Stomach (tissue), 8 donors: ENCODE measurements at regions not wholly inside any gene's neighbourhood (a gene's known extent, or its start where the extent isn't known, plus 50 kb on each side); places are given as distances from the start of the nearest gene placed in this dataset.

Experiments used
- DNase-seq, 2 donors: peaks; one replicate each; pipeline versions ENCODE4 v3.0.0 to v3.0.0-alpha.2; 2013 to 2019
- H3K27ac ChIP-seq, 5 donors: fragments of 200-600 bp in 4 of 5; sonication (generic) in 4 of 5; one replicate each; pipeline ENCODE4 v1.5.1; 2013 to 2019; ENCODE audit warnings: mild to moderate bottlenecking in 1 of 5, moderate library complexity in 1 of 5
- H3K27me3 ChIP-seq, 3 donors: fragments of 200-600 bp; sonication (generic); one replicate each; pipeline ENCODE4 v1.5.1; 2017 to 2019; ENCODE audit warnings: mixed run types in 1 of 3
- H3K36me3 ChIP-seq, 4 donors: fragments of 200-600 bp; sonication (generic); 1 replicate in 3 of 4; 2 replicates in 1 of 4; pipeline ENCODE4 v1.5.1; 2016 to 2019
- H3K4me1 ChIP-seq, 4 donors: fragments of 200-600 bp; sonication (generic); one replicate each; pipeline ENCODE4 v1.5.1; 2016 to 2019
- H3K4me3 ChIP-seq, 4 donors: fragments of 200-600 bp; sonication (generic) in 3 of 4; one replicate each; pipeline ENCODE4 v1.5.1; 2016 to 2019; ENCODE audit warnings: mild to moderate bottlenecking in 1 of 4
- H3K9me3 ChIP-seq, 4 donors: fragments of 200-600 bp; sonication (generic); one replicate each; pipeline ENCODE4 v1.5.1; 2016 to 2019
- CTCF ChIP-seq, 7 experiments: fragments of 450-650 bp in 4 of 7; fragments of 200-600 bp in 3 of 7; sonication (generic) in 3 of 7; IDR thresholded peaks; one replicate each; pipeline ENCODE4 v1.5.1; 2016 to 2019; ENCODE audit warnings: antibody characterized with exemption in 7 of 7, control low read depth in 2 of 7, mild to moderate bottlenecking in 1 of 7
- EP300 ChIP-seq: sonication (generic); formaldehyde crosslinking; IDR thresholded peaks from one replicate; pipeline ENCODE4 v1.6.1; 2017; ENCODE audit warnings: antibody characterized with exemption
- POLR2A ChIP-seq, 4 donors: fragments of 450-650 bp; IDR thresholded peaks; one replicate each; pipeline ENCODE4 v1.6.1; 2016; ENCODE audit warnings: antibody characterized with exemption in 4 of 4, control low read depth in 2 of 4, mild to moderate bottlenecking in 1 of 4, moderate library complexity in 1 of 4
- POLR2AphosphoS5 ChIP-seq, 3 donors: sonication (generic); formaldehyde crosslinking; IDR thresholded peaks; one replicate each; pipeline ENCODE4 v1.6.1; 2016; ENCODE audit warnings: antibody characterized with exemption in 3 of 3
- WGBS, 5 donors: extraction: QIAGEN DNeasy Blood & Tissue Kit in 3 of 5; methylation state at CpG; one replicate each; pipeline versions ENCODE4 v1.1.5 to v1.1.7; 2013 to 2018; 5-methylcytosine and 5-hydroxymethylcytosine counted together
- intact Hi-C: fragments of 100-400 bp; cut with DNase I; formaldehyde crosslinking; loops from one replicate; pipeline ENCODE4 v1.15.1; 2023; ENCODE audit warnings: low total_unique reads
- donor health status: healthy with polysubstance abuse.
- donor health status: Bipolar disorder and iron deficiency.
- donor health status: healthy.

GRCh38 chr12:84436134-84436533 lies 476.5 kb downstream of the SLC6A15 start:
- no peak for DNase-seq
- Histone ChIP-seq H3K27me3 (no peaks in the 10 kb centered on the region), H3K4me1 (no peaks in the 10 kb centered on the region), H3K9me3 (no peaks in the 10 kb centered on the region), H3K4me3 (no peak overlapping the region), H3K36me3 (no peaks in the 10 kb centered on the region), H3K27ac (no peak overlapping the region)
- TF ChIP-seq CTCF (IDR thresholded peaks at IDR 0.05) (no peak), POLR2AphosphoS5 (IDR thresholded peaks at IDR 0.05) (no peak), EP300 (no peak), POLR2A (IDR thresholded peaks at IDR 0.05) (no peak)
- intact Hi-C loops: no loop called here
- 0 to 91% (median 78%) methylated on average over 1 of the region's 1 CpG for WGBS, 5 donors

GRCh38 chr12:84435682-84436081 lies 476.9 kb downstream of the SLC6A15 start:
- no peak for DNase-seq
- no peak for TF ChIP-seq CTCF (IDR thresholded peaks at IDR 0.05)
- no peak for TF ChIP-seq POLR2AphosphoS5 (IDR thresholded peaks at IDR 0.05)
- TF ChIP-seq POLR2A (IDR thresholded peaks at IDR 0.05): no peak
- TF ChIP-seq EP300: no peak
- no peak overlapping the region for H3K4me3 ChIP-seq
- intact Hi-C loops: no loop called here
- 54 to 62% (median 58%) methylated on average over 2 of the region's 2 CpGs for WGBS, 5 donors
- H3K36me3 ChIP-seq: no peaks in the 10 kb centered on the region
- H3K27ac ChIP-seq: no peak overlapping the region
- no peaks in the 10 kb centered on the region for H3K4me1 ChIP-seq
- no peaks in the 10 kb centered on the region for H3K27me3 ChIP-seq
- H3K9me3 ChIP-seq: no peaks in the 10 kb centered on the region

- no peak for DNase-seq
- WGBS, 5 donors: 74 to 84% (median 76%) methylated on average over 2 of the region's 2 CpGs
- TF ChIP-seq POLR2AphosphoS5 (IDR thresholded peaks at IDR 0.05) (no peak), EP300 (no peak), POLR2A (IDR thresholded peaks at IDR 0.05) (no peak), CTCF (IDR thresholded peaks at IDR 0.05) (no peak)
- H3K4me1 ChIP-seq: no peaks in the 10 kb centered on the region
- no peaks in the 10 kb centered on the region for H3K9me3 ChIP-seq
- no peaks in the 10 kb centered on the region for H3K27me3 ChIP-seq
- H3K27ac ChIP-seq: no peak overlapping the region
- no peak overlapping the region for H3K4me3 ChIP-seq
- no peaks in the 10 kb centered on the region for H3K36me3 ChIP-seq
- intact Hi-C loops: no loop called here
These were observed 490.3 kb downstream of the SLC6A15 start for GRCh38 chr12:84422340-84422739.

GRCh38 chr12:84421103-84421502 lies 491.5 kb downstream of the SLC6A15 start:
- no peaks in the 10 kb centered on the region for H3K27me3 ChIP-seq
- H3K4me1 ChIP-seq: no peaks in the 10 kb centered on the region
- DNase-seq: no peak
- H3K27ac ChIP-seq: no peak overlapping the region
- H3K9me3 ChIP-seq: no peaks in the 10 kb centered on the region
- no peak overlapping the region for H3K4me3 ChIP-seq
- TF ChIP-seq EP300 (no peak), CTCF (IDR thresholded peaks at IDR 0.05) (no peak), POLR2AphosphoS5 (IDR thresholded peaks at IDR 0.05) (no peak), POLR2A (IDR thresholded peaks at IDR 0.05) (no peak)
- no peaks in the 10 kb centered on the region for H3K36me3 ChIP-seq
- intact Hi-C loops: no loop called here
